ENCODE measurements at regions not wholly inside any gene's neighbourhood (a gene's known extent, or its start where the extent isn't known, plus 50 kb on each side); places are given as distances from the start of the nearest gene placed in this dataset.

- no peak for DNase-seq (ENCODE audit: low read depth in 2 of 3, low spot score in 2 of 3)
These were observed 148.8 kb upstream of the HS6ST1 start for GRCh38 chr2:128467321-128467969.

- DNase-seq (ENCODE audit: low read depth in 2 of 3, low spot score in 2 of 3): no peak
These were observed 149.7 kb upstream of the HS6ST1 start for GRCh38 chr2:128468186-128468920.

GRCh38 chr2:128469203-128469602 lies 150.5 kb upstream of the HS6ST1 start:
- peak in 1 of 3 donors; percentile 48 for DNase-seq (ENCODE audit: low read depth in 2 of 3, low spot score in 2 of 3)

GRCh38 chr2:128469875-128470274 lies 151.2 kb upstream of the HS6ST1 start:
- no peak for DNase-seq (ENCODE audit: low read depth in 2 of 3, low spot score in 2 of 3)

- DNase-seq (ENCODE audit: low read depth in 2 of 3, low spot score in 2 of 3): peak in 1 of 3 donors; percentile 83
These were observed 154.1 kb upstream of the HS6ST1 start for GRCh38 chr2:128472789-128473174.

- peak in 2 of 3 donors; percentile 95 to 99 for DNase-seq (ENCODE audit: low read depth in 2 of 3, low spot score in 2 of 3)
These were observed 154.7 kb upstream of the HS6ST1 start for GRCh38 chr2:128473175-128474035.

GRCh38 chr2:128474036-128474955 lies 155.6 kb upstream of the HS6ST1 start:
- peak in 2 of 3 donors; percentile 38 to 45 for DNase-seq (ENCODE audit: low read depth in 2 of 3, low spot score in 2 of 3)

- DNase-seq (ENCODE audit: low read depth in 2 of 3, low spot score in 2 of 3): no peak
These were observed 156.3 kb upstream of the HS6ST1 start for GRCh38 chr2:128474962-128475361.

- no peak for DNase-seq (ENCODE audit: low read depth in 2 of 3, low spot score in 2 of 3)
These were observed 157.0 kb upstream of the HS6ST1 start for GRCh38 chr2:128475427-128476211.

- no peak for DNase-seq (ENCODE audit: low read depth in 2 of 3, low spot score in 2 of 3)
These were observed 158.6 kb upstream of the HS6ST1 start for GRCh38 chr2:128477026-128477820.

GRCh38 chr2:128477891-128478290 lies 159.2 kb upstream of the HS6ST1 start:
- no peak for DNase-seq (ENCODE audit: low read depth in 2 of 3, low spot score in 2 of 3)

- DNase-seq (ENCODE audit: low read depth in 2 of 3, low spot score in 2 of 3): no peak
These were observed 167.3 kb upstream of the HS6ST1 start for GRCh38 chr2:128485761-128486639.

GRCh38 chr2:128486640-128487375 lies 168.1 kb upstream of the HS6ST1 start:
- DNase-seq (ENCODE audit: low read depth in 2 of 3, low spot score in 2 of 3): no peak

- no peak for DNase-seq (ENCODE audit: low read depth in 2 of 3, low spot score in 2 of 3)
These were observed 169.2 kb upstream of the HS6ST1 start for GRCh38 chr2:128487650-128488387.

- DNase-seq (ENCODE audit: low read depth in 2 of 3, low spot score in 2 of 3): no peak
These were observed 169.8 kb upstream of the HS6ST1 start for GRCh38 chr2:128488434-128488833.

GRCh38 chr2:128489526-128490273 lies 171.0 kb upstream of the HS6ST1 start:
- DNase-seq (ENCODE audit: low read depth in 2 of 3, low spot score in 2 of 3): peak in 1 of 3 donors; percentile 41

Data from hematopoietic multipotent progenitor cell (in vitro differentiated cells).